ENCODE measurements at regions not wholly inside any gene's neighbourhood (a gene's known extent, or its start where the extent isn't known, plus 50 kb on each side); places are given as distances from the start of the nearest gene placed in this dataset.
"Not testable (repeated sequence)": the region's sequence is repeated elsewhere in the genome, so short reads cannot be mapped to it uniquely, and the experiment has no call there.

DNA sequence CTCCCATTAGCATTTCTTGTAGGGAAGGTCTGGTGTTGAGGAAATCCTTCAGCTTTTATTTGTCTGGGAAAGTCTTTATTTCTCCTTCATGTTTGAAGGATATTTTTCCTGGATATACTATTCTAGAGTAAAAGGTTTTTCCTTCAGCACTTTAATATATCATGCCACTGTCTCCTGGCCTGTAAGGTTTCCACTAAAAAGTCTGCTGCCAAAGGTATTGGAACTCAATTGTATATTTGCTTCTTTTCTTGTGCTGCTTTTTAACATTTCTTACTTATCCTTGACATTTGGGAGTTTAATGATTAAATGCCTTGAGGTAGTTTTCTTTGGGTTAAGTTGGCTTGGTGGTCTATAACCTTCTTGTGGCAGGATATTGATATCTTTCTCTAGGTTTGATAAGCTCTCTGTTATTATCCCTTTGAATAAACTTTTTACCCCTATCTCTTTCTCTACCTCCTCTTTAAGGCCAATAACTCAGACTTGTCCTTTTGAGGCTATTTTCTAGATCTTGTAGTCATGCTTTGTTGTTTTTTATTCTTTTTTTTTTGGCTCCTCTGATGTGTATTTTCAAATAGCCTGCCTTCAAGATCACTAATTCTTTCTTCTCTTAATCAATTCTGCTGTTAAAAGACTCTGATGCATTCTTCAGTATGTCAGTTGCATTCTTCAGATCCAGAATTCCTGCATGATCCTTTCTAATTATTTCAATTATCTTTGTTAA is 225.0 kb upstream of the ZNF217 start:
- no peak for DNase-seq (ENCODE audit: low read depth)

DNA sequence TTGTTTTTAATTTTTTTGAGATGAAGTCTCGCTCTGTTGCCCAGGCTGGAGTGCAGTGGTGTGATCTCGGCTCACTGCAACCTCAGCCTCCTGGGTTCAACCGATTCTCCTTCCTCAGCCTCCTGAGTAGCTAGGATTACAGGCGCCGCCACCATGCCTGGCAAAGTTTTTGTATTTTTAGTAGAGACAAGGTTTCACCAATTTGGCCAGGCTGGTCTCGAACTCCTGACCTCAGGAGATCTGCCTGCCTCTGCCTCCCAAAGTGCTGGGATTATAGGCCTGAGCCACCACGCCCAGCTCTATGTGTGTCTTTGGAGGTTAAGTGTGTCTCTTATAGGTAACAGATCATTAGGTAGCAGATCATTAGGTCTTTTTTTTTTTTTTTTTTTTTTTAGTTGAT is 223.9 kb upstream of the ZNF217 start:
- not testable (repeated sequence) for DNase-seq (ENCODE audit: low read depth)

DNA sequence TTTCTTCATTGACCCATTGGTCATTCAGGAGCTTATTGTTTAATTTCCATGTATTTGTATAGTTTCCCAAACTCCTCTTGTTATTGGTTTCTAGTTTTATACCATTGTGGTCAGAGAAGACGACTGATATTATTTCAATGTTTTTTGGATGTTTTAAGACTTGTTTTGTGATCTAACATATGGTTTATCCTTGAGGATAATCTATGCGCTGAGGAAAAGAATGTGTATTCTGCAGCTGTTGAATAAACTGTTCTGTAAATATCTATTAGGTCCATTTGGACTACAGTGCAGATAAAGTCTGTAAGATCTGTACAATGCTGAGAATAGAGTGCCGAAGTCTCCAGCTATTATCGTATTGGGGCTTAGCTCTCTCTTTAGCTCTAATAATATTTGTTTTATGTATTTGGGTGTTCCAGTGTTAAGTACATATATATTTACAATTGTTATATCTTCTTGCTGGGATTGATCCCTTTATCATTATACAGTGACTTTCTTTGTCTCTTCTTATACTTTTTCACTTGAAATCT is 223.3 kb upstream of the ZNF217 start:
- DNase-seq (ENCODE audit: low read depth), result no peak

DNA sequence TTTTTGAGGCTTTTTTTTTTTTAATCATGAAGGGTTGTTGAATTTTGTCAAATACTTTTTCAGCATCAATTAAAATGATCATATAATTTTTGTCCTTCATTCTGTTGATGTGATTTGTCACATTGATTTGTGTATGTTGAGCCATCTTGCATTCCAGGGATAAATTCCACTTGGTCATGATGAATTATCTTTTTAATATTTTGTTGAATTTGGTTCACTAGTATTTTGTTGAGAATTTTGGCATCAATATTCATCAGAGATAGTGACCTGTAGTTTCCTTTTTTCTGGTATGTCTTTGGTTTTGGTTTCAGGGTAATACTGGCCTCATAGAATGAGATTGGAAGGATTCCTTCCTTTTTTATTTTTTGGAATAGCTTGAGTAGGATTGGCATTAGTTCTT is 221.9 kb upstream of the ZNF217 start:
- DNase-seq (ENCODE audit: low read depth), result no peak

DNA sequence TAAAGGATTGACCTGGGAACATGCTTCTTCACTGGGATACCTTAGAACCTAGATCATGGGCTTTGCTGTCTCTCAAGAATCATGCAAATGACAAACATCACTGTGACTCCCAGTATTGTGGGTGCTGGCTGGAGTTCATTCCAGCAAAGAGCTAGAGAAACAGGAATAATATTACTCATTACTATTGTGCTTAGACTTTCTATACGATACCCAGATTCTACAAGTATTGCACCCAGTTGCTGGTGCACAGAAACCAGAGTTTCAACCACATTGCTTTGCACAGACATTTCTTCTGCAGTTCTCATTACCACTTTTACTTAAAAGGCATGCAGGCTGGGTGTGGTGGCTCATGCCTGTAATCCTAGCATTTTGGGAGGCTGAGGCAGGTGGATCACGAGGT is 220.4 kb upstream of the ZNF217 start:
- no peak for DNase-seq (ENCODE audit: low read depth)

DNA sequence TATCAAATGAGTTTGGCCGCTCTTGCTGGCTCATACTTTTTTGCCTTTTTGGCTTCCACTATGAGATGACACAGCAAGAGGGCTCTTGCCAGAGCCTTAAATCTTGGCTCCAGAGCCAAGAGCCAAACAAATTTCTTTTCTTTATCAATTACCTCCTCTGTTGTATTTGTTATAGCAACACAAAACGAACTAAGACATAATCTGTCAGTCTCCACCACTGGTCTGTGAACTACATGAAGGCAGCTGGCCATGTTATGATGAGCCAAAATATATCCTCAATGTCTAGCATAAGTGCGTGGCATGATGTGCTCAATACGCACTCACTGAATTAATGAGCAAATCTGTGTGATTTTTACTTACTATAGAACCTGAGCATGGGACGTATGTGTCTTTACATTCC is 220.0 kb upstream of the ZNF217 start:
- no peak for DNase-seq (ENCODE audit: low read depth)

DNA sequence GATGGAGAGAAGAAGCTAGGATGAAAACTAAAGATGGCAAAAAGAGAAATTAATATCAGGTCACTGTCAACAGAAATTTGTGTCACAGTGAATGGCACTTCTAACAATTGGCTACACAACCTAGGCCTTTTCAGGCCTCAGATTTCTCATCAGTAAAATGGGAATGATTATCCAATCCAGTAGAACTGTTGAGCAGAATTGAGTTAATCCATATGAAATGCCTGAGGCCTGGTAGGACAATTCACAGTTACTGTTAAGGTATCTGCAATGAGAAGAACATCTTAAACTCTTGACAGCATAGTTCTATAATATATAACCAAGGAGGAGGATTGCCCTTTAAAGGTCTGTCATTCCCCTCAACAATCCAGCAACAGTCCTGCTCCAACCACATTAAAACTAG is 217.9 kb upstream of the ZNF217 start:
- DNase-seq (ENCODE audit: low read depth), result no peak

DNA sequence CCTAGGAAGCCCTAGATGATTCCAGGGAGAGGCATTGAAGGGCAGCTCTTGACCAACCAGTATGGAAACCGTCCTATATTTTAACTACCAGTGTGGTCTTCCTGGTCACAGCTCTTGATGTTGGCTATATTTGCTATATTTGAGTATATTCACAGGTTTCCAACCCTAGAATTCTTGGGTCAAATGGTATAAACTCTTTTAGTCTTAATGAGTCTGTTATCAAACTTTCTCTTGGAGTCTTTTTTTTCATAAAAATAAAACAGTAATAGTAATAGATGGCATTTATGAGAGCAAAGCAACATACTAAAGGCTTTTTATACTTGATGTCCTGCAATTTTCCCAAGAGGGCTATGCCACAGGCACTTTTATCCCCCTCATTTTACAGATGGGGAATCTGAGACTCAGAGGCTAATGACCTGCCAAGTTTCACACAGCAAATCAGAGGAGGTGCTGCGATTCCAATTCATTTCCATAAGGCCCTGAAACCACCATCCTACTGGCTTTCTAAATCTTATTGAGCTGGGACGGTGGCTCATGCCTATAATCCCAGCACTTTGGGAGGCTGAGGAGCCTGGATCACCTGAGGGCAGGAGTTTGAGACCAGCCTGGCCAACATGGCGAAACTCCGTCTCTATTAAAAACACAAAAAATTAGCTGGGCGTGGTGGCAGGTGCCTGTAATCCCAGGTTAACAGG is 217.2 kb upstream of the ZNF217 start:
- DNase-seq (ENCODE audit: low read depth), result no peak

DNA sequence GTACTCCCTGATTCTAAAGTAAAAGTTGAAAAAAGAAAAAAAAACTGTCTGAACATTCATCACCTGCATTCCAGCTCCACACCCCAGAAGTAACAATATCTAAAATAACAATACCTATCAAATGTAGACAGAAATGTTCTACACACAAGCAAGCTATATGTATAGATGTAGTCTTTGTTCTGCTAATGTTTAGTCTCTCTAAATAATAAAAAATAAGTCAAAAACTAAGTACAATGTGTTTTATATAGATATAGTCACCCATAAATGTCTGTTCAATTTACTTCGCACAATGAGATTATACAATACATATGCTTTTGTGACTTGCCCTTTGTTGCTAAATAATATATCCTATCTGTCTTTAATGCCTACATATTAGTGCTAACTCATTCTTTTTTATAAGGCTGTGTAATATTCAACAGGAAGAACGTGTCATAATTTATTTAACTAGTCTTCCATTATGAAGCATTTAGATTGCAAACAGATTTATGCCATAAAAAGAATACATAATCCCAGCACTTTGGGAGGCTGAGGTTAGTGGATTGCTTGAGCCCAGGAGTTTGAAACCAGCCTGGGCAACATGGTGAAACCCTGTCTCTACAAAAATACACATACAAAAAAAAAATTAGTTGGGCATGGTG is 216.2 kb upstream of the ZNF217 start:
- no peak for DNase-seq (ENCODE audit: low read depth)

DNA sequence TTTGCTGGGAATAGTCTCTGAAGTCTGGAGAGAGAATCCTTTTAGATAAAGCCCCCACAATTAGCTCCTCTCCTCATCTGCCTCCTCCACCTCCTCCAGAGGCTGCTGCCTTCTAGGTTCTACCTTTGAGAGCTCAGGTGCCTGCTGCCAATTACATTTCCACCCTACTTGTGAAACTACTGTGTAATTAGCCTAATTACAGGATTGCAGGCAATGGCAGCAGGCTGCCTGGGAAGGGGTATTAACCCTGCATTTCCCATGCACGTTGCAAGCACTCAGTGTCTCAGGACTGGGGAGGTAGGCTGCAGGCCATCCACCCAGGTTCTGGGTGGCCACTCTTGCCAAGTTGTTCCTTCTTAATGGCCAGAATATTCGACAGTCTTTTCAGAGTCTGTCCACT is 215.6 kb upstream of the ZNF217 start:
- no peak for DNase-seq (ENCODE audit: low read depth)

DNA sequence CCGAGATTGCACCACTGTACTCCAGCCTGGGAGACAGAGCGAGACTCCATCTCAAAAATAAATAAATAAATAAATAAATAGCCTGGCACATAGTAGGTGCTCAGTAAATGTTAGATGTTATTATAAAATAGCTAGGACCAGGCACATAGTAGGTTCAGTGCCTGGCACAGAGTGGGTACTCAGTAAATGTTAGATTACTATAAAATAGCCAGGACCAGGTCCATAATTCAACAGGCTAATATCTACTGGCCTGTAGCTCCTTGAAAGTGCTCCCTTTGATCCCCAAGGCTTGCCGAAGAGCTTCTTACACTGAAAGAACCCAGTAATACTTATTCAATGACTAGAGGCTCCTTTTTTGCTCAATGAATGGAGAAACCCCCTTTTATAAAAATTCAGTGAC is 215.1 kb upstream of the ZNF217 start:
- no peak for DNase-seq (ENCODE audit: low read depth)

DNA sequence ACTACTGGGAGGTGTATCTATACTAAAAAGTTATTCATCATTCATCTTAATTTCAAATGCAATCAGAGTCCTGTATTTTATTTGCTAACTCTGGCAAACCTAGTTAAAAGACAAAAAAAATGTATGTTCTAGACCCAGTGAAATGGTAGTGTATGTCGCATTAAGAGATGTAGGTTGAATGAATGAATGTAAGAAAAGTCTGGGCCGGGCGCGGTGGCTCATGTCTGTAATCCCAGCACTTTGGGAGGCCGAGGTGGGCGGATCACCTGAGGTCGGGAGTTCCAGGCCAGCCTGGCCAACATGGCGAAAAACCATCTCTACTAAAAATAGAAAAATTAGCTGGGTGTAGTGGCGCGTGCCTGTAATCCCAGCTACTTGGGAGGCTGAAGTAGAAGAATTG is 214.7 kb upstream of the ZNF217 start:
- DNase-seq (ENCODE audit: low read depth), result not testable (repeated sequence)

DNA sequence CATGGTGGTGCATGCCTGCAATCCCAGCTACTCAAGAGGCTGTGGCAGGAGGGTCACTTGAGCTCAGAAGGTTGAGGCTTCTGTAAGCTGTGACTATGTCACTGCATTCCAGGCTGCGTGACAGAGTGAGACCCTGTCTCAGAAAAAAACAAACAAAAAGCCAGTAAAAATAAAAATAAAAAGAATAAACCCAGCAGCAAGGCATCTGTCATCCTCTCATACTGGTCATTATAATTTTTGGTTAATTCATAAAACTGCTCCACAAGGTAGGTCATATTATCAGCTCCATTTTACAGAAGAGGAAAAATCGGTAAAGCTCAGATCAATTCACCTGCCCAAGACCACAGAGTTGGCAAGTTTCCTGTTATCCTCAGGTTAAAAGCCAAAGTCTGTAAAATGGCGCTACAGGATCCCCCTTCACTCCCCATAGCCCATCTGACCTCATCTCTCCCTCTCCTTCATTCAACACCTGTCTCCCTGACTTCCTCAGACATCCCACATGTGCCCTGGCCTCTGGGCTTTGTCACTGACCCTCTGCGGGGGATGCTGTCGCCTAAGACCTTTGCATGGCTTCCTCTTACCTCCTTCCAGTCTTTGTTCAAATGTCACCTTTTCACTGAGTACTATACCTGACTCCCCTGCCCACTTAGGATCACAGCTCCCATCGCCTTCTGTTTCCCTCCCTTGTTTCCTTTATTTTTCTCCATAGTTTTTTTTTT is 213.2 kb upstream of the ZNF217 start:
- no peak for DNase-seq (ENCODE audit: low read depth)

DNA sequence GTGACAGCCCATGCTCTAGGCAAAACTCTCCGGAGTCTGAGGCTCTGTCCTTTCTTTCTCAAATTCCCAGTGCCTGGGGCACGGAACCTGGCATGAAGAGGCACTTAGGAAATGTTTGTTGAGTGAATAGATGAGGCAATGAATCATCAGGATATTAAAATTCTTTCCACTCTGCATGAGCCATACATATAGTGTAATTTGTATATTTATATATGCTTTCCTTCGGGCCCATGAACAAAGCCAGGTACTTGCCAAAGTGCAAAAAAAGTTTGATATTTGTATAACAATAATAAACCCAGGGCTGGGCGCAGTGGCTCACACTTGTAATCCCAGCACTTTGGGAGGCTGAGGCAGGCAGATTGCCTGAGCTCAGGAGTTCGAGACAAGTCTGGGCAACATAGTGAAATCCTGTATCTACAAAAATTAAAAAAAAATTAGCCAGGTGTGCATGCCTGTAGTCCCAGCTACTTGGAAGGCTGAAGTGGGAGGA is 212.3 kb upstream of the ZNF217 start:
- no peak for DNase-seq (ENCODE audit: low read depth)

DNA sequence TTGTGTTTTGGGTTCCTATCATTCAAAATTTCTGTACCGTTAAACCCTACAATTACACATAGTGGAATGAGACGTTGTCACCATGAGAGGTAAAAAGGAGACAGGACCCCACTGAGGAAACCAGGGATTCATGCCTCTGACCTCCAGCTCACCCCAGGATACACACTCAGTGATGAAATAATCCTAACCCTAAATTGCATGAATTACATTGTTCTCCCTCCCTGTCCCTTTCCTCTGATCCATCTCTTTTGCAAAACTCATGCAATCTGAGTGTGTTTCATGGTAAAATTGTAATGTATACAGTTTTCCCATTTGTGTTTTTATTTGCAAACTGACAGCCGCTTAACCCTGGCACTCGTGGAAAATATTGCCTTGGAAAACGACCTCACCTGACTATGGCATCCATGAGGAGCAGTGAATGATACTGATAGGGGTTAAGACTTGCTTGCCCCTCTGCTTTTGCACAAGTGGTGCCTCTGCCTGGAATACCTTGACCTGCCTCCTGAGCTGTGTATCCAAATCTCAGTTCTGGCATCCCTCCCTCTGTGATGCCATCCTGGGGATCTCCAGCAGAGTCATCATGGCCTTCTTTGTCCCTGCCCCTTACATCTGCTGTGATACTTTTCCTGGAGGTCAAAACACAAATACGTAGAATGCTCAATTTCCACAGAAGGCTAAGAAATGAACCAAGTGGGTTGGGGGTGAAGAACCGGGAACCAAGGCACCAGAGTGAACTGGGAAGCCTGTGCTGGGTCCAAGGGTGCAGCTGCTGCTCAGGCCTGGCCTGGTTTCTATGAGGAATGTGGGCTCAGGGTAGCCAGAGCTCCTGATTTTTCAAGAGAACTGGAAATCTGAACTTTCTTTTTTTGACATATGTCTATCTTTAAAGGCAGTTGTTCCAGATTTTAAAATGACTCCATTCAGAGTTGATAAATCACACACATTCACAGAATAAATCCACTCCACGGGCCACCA is 211.6 kb upstream of the ZNF217 start:
- DNase-seq (ENCODE audit: low read depth), result no peak

DNA sequence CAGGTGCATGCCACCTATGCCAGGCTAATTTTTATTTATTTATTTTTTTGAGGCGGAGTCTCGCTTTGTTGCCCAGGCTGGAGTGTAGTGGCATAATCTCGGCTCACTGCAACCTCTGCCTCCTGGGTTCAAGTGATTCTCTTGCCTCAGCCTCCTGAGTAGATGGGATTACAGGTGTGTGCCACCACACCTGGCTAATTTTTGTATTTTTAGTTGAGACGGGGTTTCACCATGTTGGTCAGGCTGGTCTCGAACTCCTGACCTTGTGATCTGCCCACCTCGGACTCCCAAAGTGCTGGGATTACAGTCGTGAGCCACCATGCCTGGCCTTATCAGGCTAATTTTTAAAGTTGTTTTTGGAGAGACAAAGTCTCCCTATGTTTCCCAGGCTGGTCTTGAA is 210.7 kb upstream of the ZNF217 start:
- not testable (repeated sequence) for DNase-seq (ENCODE audit: low read depth)

DNA sequence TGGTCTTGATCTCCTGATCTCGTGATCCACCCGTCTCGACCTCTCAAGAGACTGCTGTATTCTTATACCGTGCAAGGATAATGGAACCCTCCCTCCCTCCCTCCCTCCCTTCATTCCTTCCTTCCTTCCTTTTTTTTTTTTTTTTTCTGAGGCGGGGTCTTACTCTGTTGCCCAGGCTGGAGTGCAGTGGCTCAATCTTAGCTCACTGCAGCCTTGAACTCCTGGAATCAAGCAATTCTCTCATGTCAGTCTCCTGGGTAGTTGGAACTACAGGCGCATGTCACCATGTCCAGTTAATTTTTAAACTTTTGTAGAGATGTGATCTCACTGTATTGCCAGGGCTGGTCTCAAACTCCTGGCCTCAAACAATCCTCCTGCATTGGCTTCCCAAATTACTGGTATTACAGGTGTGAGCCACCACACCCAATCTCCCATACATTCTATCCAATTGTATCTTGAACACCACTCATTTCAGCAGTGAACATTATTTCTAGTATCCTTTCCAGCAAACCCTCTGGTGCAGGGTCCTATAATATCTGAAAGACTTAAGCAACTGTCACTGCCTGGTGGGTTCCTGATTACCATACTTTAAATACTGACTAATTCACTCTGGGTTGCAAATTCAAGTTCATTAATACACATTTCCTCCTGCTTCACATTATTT is 210.0 kb upstream of the ZNF217 start:
- DNase-seq (ENCODE audit: low read depth), result no peak

DNA sequence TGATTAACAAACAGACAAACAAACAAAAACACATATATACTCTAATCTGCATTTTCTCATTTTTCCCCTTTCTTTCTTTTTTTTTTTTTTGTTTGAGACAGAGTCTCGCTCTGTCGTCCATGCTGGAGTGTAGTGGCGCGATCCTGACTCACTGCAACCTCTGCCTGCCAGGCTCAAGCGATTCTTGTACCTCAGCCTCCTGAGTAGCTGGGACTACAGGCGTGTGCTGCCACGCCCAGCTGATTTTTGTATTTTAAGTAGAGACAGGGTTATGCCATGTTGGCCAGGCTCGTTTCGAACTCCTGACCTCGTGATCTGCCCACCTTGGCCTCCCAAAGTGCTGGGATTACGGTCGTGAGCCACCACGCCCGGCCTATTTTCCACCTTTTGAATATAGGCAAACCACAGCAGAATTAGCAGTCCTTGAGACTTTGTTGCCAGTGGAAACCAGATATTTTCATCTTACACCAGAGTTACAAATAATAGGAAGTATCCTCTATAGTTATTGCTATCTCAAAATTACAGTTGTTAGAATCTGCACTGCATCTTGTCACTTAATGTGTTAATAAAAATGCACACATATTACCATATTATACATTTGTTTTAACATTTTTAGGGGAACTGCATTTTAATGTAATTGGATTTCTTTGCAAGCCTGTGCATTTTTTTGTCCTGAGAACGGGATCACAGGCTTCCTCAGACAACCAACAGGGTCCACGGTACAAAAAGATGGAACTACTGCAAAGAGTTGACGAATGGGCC is 208.2 kb upstream of the ZNF217 start:
- no peak for DNase-seq (ENCODE audit: low read depth)

DNA sequence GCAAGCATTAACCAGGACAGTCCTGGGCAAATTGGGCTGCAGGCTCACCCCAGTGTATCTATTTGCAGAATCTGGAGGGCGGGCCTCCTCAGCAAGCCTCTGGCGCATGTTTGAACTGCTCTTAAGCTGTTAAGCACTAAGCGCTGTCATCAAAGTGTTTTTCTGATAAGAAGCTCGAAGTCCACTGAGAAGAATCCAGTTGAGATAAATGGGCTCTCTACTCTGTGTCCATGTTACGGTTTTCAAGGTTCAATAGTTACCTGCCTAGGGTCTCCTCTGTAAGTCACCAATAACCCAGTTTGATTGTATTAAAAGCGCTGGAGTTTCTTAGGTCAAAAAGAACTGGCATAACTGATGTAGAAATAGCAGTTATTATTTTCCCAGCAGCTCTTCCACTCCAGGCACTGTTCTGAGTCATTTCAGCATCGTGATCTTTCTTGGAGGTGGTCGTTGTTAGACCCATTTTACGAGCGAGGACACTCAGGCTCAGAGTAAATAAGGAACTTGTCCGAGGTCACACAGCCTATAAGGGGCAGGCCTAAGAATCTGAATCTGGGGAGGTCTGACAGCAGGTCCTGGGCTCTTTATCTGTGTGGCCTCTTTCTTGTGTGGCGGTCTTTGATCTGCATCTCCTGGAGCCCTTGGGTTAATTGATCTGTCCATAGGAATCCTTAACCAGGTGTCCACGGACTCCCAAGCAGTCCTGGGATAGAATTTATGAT is 207.4 kb upstream of the ZNF217 start:
- DNase-seq (ENCODE audit: low read depth), result no peak

All from GM04504 (cell line).